HG03439 (cell line): ENCODE measurements at regions not wholly inside any gene's neighbourhood (a gene's known extent, or its start where the extent isn't known, plus 50 kb on each side); places are given as distances from the start of the nearest gene placed in this dataset.

Source experiments
- ATAC-seq: cut with Tn5 transposase; IDR thresholded peaks from one replicate; pipeline ENCODE4 v1.9.1; 2021; ENCODE audit warnings: mild to moderate bottlenecking, moderate library complexity; ENCODE audit not compliant: unreplicated experiment

DNA sequence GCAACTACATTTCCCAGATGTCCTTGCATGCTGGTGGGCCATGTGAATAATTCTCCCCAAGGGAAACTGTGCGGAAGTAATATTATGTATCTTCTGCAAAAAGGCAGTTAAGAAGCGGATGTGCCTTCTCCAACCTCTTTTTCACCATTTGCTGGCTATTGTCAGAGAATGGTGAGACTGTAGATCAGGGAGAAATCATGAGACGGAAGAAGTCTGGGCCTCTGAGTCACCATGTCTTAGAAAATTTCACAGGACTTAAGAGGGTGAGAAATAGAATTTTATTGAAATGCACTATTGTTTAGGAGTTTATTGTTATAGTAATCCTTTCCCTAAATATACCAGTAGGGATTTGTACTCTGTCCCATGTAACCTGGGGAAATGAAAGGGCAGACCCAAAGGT is 298.7 kb upstream of the ZC3H12C start:
- ATAC-seq = no peak

DNA sequence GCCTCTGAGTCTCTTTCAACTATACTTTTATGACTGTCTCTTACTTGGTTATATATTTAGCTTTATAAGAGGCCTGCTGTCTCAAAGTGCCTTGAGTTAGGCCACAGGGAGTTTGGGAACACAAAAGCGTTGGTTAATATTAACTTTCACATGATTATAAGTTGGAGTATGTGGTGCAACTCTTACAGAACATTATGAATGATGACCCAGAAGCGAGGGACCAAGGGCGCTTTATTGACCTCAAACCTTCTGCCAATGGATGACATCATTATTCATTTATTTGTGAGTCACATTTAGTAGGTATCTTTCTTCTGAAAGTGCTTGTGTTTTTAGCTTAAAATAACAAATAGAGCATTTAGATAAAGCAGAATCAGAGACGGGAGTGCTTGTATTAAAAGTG is 298.0 kb upstream of the ZC3H12C start:
- no peak for ATAC-seq

DNA sequence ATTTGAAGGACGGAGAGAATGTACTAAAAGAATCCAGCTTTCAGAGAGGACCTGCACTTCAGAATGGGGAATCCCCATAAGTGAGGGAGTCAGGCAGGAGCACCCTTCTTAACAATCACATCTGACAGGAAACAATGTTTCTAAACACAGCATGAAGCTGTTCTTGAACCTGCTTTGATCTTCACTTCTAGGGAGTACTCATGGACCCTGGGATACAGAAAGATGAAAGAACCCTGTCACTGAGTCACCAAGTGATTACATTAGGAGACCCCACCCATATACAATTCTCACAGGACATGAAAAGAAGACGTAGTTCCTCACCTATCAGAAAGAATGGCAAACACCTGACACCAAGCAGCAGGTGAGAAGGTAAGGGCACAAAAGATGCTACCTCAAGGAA is 296.9 kb upstream of the ZC3H12C start:
- no peak for ATAC-seq

DNA sequence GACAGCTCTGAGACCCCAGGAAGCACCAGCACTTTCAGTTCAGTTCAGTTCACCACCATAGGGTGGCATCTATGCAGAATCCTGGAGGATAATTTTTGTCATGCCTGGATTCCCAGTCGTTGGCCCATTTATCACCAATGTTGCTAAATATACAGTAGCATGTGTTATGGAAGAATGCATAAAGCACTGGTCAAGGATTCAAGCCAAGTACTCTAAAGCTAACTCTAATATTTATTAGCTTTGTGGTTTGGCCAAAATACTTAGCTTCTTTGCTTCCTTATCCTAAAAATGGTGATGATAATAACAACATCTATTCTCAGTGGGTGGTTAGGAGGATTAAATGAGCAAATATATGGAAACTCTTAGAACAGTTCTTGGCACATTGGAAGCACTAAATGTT is 294.7 kb upstream of the ZC3H12C start:
- no peak for ATAC-seq

DNA sequence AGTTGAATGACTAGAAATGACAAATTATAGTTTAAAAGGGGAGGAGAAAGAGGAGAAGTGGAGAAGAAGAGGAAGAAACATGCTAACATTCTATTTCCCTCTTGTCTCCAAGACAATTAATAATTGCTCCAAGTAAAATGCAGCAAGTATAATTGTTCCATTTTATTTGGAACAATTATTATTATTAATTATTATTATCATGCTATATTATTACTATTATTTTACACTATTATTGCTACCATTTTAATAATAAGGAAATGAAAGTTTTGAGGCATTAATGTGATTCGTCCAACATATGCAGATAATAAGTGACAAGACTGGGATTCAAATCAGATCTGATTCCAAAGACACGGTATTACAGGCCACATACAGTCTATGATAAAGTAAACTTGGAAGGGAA is 293.6 kb upstream of the ZC3H12C start:
- ATAC-seq = no peak

DNA sequence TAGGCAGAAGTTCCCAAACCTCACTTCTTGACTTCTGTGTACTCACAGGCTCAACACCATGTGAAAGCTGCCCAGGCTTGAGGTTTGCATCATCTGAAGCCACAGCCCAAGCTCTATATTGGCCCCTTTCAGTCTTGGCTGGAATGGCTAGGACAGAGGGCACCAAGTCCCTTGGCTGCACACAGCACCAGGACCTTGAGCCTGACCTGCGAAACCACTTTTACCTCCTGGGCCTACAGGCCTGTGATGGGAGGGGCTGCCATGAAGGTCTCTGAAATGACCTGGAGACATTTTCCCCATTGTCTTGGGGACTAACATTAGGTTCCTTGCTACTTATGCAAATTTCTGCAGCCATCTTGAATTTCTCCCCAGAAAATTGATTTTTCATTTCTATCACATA is 288.3 kb upstream of the ZC3H12C start:
- ATAC-seq = no peak

DNA sequence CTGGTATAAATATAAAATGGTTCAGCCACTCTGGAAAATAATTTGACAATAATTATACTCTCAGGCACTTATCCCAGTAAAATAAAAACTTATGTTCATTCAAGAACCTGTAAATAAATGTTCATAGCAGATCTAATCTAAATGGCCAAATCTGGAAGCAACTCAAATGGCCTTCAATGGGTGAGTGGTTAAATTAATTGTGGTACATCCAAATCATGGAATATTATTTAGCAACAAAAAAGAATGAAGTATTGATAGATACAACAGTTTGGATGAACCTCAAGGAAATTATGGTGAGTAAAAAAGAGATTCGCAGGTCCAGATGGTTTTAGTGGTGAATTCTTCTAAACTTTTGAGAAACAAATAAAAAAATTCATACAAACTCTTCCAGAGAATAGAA is 287.0 kb upstream of the ZC3H12C start:
- no peak for ATAC-seq

DNA sequence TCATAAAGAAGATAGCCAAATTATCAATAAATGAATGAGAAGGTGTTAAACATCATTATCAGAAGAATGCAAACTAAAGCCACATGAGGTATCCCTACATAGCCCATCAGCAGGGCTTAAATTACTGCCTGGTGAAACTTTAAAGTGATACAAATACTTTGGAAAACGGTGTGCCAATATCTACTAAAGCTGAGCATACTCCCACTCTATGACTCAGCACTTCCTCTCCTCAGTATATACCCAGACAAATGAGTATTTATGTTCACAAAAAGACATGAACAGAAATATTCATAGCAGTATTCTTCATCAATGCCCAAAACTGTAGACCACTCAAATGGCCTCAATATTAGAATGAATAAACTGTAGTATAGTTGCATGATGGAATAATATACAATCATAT is 284.6 kb upstream of the ZC3H12C start:
- ATAC-seq = no peak

DNA sequence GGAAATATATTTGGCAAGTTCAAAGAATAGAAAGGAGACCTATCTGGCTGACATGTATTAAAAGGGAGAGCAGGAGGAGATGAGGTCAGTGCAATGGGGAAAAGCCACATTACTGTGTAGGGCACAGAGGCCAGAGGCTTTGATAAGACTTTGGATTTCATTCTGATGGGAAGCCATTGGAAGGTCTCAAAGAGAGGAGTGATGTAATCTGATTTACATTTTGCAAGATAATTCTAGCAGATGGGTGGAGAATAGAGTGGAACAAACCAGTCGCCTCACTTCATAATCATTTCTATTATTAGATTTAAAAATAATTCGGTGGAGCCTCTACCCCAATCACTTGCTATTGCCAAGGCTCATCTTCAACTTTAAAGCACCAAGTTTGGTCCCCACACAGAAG is 278.4 kb upstream of the ZC3H12C start:
- no peak for ATAC-seq

DNA sequence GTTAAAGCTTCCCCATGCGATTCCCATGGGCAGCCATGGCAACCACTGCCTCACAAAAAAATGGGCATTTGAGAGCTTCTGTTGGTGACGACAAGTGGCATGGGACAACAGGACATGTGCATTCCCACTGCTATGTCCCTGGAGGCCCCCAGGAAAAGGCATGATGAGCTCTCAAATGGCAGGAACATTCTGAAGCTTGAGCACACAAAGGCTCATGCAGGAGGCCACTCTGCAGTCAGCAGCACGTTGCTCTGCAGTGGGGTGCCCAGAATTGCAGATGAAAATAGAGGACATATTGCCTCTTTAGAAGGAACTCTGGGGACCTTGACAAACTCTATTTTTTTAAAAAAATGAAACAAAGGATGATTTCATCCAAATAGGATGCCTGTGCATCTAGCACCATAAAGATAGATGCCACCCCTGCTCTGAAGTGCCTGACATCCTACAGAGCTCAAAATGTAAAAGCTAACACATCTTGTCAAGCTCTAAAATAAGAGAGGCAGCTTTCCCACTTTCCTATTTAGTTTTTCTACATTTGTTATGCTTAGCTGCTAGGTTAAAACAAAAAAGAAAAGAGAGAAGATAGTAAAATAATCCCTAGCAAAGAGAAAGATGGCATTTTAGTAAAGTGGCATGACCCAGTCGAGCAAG is 277.6 kb upstream of the ZC3H12C start:
- no peak for ATAC-seq

DNA sequence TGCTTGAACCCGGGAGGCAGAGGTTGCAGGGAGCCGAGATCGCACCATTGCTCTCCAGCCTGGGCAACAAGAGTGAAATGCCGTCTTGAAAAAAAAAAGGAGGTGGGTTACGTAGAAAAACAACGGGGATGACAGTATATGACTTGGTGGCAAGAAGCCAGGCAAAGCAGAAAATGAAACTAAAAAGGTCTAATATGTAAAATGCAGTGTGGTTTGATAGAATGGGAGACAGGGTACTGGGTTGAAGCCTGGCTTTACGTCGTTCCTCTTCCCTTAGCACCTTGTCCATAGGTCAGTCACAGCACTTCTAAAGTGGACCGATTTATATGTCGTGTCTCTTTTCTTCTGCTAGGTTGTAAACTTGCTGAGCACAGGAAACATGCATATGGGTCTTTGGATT is 274.9 kb upstream of the ZC3H12C start:
- ATAC-seq = no peak

DNA sequence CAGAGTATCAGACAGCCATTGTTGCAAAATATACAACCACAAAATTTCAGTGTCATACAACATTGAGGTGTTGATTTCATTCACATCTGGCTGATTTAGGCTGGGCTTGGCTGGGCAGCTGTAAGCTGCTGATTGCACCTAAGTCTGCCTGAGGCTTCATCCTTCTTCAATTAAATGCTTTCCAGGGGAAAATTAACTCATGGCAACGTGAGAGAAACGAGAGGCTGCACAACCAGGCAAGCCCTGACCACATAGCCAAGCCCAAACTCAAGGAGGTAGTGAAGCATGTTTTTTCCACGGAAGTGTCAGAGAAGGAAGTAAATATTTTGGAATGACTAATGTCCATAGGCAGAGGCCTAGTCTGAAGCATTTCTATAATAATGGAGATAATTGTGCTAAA is 273.8 kb upstream of the ZC3H12C start:
- no peak for ATAC-seq

DNA sequence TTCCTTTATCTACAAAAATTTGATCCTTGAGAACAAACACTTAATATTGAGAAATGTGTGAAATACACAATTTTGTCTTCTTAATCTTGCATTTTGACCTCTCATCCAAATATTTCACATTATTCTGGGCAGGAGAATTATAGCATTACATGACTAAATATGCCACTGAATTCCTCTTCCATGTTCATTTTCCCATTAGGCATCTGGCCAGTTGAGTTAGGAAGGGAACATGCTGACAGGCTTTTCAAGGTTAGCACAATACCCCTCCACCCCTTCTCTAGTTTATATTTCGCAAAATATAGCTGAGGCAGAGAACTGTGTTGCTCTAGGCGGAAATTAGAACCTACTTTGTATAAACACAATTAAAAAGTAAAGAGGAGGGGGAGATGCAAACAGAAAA is 271.7 kb upstream of the ZC3H12C start:
- no peak for ATAC-seq

DNA sequence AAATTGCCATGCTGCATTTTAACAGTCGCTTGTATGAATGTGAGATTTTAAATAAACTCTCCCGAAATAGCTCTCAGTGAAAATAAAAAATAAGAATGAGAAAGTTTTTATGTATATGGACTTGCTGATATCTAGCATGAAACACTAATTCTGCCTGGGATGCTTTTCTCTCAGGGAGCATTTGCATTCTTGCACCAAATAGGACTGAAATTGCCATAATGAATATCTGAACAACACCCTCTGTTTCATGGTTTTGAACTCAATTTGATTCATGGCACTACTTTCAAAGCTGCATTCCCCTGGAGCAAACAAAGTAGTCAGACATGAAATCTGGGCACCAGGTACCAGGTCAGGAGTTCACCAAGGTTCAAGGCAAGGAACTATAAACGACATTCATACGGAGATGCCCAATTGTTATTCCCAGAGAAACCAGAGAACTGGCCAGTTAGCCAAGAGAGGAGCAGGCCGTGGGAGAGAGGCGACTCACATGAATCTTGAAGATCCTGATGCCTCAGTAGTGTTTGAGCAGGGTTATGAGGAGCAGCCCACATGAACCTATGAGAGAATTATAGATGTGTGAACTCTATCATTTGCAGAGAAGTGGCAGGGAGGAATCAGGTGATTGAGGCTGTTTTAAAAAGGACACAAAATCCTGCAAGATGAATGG is 270.6 kb upstream of the ZC3H12C start:
- no peak for ATAC-seq

DNA sequence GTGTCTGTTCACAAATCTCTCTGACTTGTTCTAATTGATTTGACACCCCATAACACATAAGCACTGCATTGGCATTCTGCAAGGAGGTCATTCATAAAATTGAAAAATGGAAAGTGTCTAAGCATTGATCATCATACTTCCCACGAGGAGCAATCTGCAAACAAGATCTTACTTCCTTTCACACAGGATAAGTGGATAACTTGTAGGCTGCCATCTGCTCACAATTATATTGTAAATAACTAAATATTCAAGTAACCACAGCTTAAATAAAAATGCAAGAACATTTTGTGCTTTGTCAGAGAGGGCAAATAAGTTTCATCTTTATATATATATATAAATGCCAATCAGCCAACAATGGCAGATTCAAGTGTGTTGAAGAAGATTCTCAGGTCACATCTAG is 264.8 kb upstream of the ZC3H12C start:
- no peak for ATAC-seq

DNA sequence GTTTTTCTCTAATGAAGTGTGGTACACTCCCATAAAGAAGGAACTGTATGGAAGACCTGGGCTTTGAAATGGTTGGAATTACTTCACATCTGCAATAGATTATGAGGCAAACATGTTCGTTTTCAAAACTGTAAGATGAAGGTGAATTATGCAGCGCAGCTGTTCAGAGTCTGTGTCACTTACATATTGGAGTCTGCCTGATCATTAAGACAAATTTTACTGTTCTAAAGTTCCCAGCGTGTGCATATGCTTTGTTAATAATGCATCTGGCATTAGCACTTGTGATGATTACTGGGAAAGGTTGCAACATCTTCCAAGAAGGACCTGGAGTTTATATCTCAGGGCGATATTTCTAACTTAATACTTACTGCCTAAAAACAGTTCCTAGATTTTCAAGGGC is 255.2 kb upstream of the ZC3H12C start:
- no peak for ATAC-seq

DNA sequence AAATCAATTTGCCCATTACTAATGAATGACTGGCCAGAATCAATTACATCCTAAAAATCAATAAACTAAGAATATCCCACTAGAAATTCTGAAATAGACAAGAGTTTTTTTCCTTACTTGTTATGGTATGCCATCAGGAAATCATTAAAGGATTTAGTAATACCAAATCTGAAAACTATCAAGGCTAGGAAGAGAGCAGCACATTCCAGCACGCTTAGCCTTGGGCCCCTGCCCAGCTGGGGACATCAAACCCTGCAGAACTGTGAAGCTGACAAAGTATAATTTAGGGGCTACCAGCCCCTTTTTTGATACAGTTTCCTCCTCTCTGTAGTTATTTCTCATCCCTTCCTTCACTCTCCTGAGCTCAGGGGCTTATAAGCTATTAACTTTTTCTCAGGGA is 247.8 kb upstream of the ZC3H12C start:
- no peak for ATAC-seq

DNA sequence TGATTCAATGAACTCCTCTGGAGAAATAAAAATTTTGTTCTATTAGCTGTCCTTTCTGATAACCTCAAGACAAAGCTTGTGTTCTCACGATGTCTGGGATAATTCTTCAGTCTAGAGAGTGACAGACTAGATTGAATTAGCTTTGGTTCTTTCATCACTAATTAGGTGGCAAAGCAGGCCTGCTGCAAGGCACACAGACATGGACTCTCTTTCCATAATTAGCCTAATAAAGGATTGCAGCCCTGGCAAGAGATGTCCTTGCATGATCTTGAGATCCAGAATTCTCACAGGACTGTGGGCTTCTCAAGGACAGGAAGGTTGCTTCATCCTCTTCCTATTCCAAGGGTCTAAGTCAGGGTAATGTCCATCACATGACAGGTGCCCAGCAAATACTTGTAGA is 245.6 kb upstream of the ZC3H12C start:
- no peak for ATAC-seq

DNA sequence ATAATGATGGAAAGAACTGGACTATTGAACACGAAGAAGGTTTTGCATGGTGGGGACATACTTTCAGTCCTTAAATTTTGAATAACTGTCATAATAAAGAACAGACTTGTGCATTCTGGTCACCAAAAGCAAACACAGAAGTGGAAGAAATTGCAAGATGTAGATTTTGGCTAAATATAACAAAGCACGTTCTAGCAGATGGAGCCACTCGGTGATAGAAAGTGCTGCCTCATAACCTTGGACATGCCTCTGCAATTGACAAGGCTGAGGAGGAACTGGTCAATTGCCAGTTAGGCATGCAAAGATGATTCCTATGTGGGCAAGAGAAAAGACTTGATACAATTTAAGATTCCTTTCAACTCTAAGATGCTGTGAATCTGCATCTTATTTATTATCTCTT is 244.1 kb upstream of the ZC3H12C start:
- no peak for ATAC-seq

DNA sequence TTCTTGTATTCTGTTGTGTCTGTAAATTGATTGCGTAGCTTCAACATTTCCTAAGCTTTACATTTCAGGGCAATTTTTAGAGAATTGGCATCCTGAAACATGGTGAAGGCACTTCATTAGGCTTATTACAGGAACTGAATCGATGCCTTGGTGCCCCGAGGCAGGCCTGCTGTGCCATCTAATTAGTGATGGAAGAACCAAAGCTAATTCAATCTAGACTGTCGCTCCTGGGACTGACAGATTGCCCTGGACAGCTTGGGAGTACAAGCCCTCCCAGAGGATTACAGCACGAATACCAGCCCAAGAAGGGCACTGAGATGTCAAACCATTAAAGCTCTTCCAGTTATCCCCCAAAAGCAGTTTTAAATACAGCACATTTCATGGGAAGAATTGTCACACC is 243.2 kb upstream of the ZC3H12C start:
- no peak for ATAC-seq

DNA sequence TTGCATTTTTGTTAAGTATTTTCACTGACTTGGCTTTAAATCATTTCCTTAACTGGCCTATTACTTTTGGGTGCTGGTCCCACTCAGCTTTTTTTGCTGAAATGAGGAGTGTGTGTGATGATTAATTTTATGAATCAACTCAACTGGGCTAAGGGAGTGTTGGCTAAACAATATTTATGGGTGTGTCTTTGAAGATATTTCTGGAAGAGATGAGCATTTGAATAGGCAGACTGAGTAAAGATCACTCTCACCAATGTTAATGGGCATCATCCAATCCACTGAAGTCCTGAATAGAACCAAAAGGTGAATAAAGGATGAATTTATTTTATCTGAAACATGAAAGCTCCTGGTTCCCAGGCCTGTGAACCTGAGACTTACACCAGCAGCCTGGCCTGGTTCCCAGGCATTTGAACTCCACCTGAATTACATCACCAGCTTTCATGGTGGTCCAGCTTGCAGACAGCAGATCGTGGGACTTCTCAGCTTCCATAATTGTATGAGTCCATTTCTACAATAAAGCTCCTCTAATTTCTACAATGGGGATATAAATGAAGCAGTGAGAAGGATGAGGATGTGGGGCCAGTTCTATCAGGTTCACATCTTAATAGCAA is 241.3 kb upstream of the ZC3H12C start:
- no peak for ATAC-seq

DNA sequence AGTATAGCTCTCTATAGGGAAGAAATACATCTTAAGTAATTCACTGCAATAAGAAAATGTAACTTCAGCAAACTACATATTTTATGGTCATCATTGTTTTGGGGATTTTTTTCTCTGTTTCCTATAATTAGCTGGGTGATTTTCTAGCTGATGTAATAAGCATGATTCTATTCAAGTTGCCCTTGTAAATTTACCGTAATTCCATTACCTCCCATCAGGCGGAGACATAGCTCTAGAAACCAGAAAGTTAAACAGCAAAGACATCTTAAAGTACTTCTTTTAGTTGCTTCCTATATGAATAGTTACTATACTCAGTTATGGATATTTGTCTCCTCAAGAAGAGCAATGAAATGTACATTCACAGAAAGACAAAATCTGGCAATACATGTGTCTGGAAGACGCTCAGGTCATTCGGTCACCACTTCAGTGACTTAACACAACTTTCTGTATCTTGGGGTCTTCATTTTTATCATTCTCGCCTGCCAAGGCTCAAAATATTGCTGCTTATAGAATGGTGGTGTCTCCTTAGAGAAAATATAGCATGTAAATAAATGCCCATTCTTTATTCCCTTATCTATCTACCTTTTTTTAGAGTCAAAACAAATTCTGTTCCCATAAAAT is 239.9 kb upstream of the ZC3H12C start:
- ATAC-seq = no peak
